ENCODE measurements at regions not wholly inside any gene's neighbourhood (a gene's known extent, or its start where the extent isn't known, plus 50 kb on each side); places are given as distances from the start of the nearest gene placed in this dataset.

DNA sequence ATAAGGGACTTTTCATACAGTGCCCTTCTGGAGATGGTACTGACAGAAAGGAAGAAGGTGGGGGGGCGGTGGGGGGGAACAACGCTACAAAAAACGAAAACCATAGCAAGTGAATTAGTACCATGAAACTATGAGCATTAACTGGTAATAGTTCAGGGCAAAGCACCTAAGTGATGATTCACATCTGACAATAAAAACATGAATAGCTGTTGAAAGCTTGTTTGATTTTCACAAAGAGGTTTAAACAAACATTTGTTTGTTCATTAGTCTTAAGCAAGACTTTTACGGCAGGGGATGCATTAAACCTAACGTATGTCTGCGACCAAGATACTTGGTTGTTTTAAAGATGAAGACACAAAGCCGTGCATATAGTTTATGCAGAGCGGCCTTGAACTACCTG, 177.5 kb downstream of the LMO4 start:
- TF ChIP-seq POLR2A (IDR thresholded peaks at IDR 0.05) = no peak
- TF ChIP-seq, protein P1, sequence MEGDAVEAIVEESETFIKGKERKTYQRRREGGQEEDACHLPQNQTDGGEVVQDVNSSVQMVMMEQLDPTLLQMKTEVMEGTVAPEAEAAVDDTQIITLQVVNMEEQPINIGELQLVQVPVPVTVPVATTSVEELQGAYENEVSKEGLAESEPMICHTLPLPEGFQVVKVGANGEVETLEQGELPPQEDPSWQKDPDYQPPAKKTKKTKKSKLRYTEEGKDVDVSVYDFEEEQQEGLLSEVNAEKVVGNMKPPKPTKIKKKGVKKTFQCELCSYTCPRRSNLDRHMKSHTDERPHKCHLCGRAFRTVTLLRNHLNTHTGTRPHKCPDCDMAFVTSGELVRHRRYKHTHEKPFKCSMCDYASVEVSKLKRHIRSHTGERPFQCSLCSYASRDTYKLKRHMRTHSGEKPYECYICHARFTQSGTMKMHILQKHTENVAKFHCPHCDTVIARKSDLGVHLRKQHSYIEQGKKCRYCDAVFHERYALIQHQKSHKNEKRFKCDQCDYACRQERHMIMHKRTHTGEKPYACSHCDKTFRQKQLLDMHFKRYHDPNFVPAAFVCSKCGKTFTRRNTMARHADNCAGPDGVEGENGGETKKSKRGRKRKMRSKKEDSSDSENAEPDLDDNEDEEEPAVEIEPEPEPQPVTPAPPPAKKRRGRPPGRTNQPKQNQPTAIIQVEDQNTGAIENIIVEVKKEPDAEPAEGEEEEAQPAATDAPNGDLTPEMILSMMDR (IDR thresholded peaks at IDR 0.05) = no peak
- intact Hi-C loops (cut with DNase I) = no loop called here
- no peak overlapping the region for H3K4me3 ChIP-seq
- peaks cover 0 to 6% (median 0%) of the 10 kb centered on the region in 3 donors for H3K9me3 ChIP-seq
- no peak for DNase-seq
- H3K27ac ChIP-seq = peak overlapping the region in 2 of 4 donors; percentile 24 to 65
- no peaks in the 10 kb centered on the region for H3K27me3 ChIP-seq
- WGBS, 2 donors = 40 to 61% methylated on average over 7 of the region's 8 CpGs
- no peaks in the 10 kb centered on the region for H3K36me3 ChIP-seq
- H3K4me1 ChIP-seq = peaks cover 0 to 64% (median 3%) of the 10 kb centered on the region in 3 donors

DNA sequence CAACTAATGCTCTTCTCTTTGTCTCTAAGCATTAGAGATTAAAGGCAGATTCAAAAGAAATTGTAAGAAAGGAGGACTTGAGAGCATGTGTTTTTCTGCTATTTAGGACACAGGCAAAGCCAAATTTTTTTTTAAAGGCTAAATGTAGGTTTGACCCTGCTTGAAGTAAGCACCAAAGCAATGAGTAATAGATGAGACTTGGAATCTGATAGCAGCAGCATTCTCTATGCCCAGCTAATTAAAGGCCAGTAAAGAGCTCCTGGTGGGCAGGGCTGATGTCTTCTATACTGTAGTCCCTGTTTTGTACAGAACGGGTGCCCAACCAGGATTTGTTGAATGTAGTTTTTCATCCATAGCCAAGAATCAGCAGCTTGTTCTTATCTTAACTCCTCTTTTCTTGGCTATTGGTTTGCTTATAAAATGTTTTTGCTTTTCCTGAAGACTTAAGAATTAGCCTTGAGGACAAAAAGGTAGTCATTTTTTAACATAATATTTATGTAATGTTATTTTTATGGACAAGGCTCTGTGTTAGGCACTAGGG, 179.6 kb downstream of the LMO4 start:
- TF ChIP-seq, protein P1 (IDR thresholded peaks at IDR 0.05) = no peak
- no peak for TF ChIP-seq POLR2A (IDR thresholded peaks at IDR 0.05)
- Histone ChIP-seq H3K36me3 (no peaks in the 10 kb centered on the region), H3K4me3 (no peak overlapping the region), H3K27me3 (no peaks in the 10 kb centered on the region), H3K27ac (no peak overlapping the region), H3K4me1 (peaks cover 0 to 49% (median 0%) of the 10 kb centered on the region in 3 donors), H3K9me3 (no peaks in the 10 kb centered on the region)
- intact Hi-C loops (cut with DNase I) = no loop called here
- 38 to 40% methylated on average over 1 of the region's 1 CpG for WGBS, 2 donors
- DNase-seq = no peak

DNA sequence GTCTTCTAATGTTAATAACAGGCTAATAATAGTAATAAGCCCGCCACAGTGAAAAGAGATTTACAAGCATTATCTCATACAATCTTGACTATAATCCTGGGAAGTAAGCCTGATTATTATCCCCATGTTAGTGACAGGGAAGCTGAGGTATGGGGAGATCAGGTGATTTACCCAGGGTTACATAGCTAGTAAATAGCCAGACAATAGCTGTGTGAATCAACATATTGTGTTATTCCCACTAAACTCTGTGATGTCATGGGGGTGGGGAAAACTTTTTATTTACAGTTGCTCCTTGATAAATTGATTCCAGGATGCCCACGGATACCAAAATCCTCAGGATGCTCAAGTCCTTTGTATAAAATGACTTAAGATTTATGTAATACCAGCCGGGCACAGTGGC, 181.9 kb downstream of the LMO4 start:
- no peak for TF ChIP-seq POLR2A (IDR thresholded peaks at IDR 0.05)
- TF ChIP-seq, protein P1 (IDR thresholded peaks at IDR 0.05) = no peak
- DNase-seq = no peak
- Histone ChIP-seq H3K4me3 (no peak overlapping the region), H3K36me3 (no peaks in the 10 kb centered on the region), H3K27ac (no peak overlapping the region), H3K4me1 (peaks cover 0 to 30% (median 0%) of the 10 kb centered on the region in 3 donors), H3K27me3 (no peaks in the 10 kb centered on the region), H3K9me3 (no peaks in the 10 kb centered on the region)
- 69 to 89% methylated on average over 2 to 3 of the region's 3 CpGs for WGBS, 2 donors
- intact Hi-C loops (cut with DNase I) = no loop called here

DNA sequence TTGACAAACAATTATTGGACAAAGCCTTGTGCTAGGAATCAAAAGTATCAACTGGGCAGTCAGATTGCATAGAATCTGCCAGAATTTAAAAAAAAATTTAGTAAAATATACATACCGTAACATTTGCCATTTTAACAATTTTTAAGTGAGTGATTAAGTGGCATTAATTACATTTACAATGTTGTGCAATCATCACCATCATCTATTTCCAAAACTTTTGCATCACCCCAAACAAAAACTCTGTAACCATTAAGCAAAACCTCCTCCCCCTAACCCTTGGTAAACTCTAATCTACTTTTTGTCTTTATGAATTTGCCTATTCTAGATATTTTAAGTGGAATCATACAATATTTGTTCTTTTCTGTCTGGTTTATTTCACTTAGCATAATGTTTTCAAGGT, 182.8 kb downstream of the LMO4 start:
- Histone ChIP-seq H3K9me3 (no peaks in the 10 kb centered on the region), H3K27me3 (no peaks in the 10 kb centered on the region), H3K27ac (no peak overlapping the region), H3K4me3 (no peak overlapping the region), H3K4me1 (peaks cover 0 to 21% (median 0%) of the 10 kb centered on the region in 3 donors), H3K36me3 (no peaks in the 10 kb centered on the region)
- 75 to 83% methylated on average over 1 of the region's 1 CpG for WGBS, 2 donors
- no peak for DNase-seq
- no peak for TF ChIP-seq POLR2A (IDR thresholded peaks at IDR 0.05)
- TF ChIP-seq, protein P1 (IDR thresholded peaks at IDR 0.05) = no peak
- intact Hi-C loops (cut with DNase I) = no loop called here

DNA sequence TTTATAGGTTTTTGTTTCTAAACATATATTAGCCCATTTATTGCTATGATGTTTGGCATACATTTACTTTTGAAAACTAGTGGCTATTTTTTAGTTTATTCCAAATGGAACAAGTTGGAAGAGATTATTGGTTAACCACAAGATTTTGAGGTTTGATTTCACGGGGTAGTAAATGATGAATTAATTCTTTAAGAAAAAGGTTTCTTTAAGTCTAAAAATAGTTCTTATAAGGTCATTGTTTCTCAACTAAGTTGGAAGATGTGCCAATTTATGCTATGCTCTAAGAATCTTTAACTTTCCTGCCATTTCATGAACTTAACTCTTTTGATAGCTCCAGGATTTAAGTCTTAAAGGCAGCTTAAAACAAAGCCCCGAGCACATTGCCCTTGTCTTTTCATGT, 183.8 kb downstream of the LMO4 start:
- no peak overlapping the region for H3K4me3 ChIP-seq
- no peaks in the 10 kb centered on the region for H3K36me3 ChIP-seq
- TF ChIP-seq POLR2A (IDR thresholded peaks at IDR 0.05) = no peak
- TF ChIP-seq, protein P1 (IDR thresholded peaks at IDR 0.05) = no peak
- WGBS, 2 donors = 51 to 58% methylated on average over 2 of the region's 2 CpGs
- intact Hi-C loops (cut with DNase I) = no loop called here
- peaks cover 0 to 12% (median 0%) of the 10 kb centered on the region in 3 donors for H3K4me1 ChIP-seq
- H3K27me3 ChIP-seq = no peaks in the 10 kb centered on the region
- no peaks in the 10 kb centered on the region for H3K9me3 ChIP-seq
- H3K27ac ChIP-seq = no peak overlapping the region
- no peak for DNase-seq
